GM19043 (cell line): ENCODE measurements at regions not wholly inside any gene's neighbourhood (a gene's known extent, or its start where the extent isn't known, plus 50 kb on each side); places are given as distances from the start of the nearest gene placed in this dataset.
"Not testable (repeated sequence)": the region's sequence is repeated elsewhere in the genome, so short reads cannot be mapped to it uniquely, and the experiment has no call there.

ENCODE experiments used
- ATAC-seq: cut with Tn5 transposase; IDR thresholded peaks from one replicate; pipeline ENCODE4 v1.9.1; 2021; ENCODE audit warnings: low read depth; ENCODE audit not compliant: unreplicated experiment

- ATAC-seq = no peak
Measured at GRCh38 chr1:187771396-187771795, 942.6 kb downstream of the PLA2G4A start.

- no peak for ATAC-seq
Measured at GRCh38 chr1:187773168-187773567, 944.4 kb downstream of the PLA2G4A start.

GRCh38 chr1:187787736-187788135 is 959.0 kb downstream of the PLA2G4A start:
- ATAC-seq = no peak

DNA sequence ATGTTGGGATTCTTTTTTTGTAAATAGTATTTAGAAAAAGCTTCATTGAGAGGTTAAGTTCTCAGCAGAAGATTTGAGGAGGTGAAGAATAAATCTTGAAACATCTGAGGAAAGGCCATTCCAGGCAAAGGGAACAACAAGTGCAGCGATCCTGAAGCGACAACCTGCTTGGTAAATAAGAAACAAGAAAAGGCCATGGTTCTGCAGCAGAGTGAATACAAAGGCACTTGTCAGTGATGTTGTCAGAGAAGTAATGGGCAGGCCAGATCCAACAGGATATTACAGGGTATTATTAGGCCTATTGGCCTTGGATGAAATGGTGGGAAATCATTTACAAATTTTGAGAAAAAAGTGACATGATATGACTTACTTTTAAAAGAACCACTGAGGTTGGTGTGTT is 960.0 kb downstream of the PLA2G4A start:
- no peak for ATAC-seq

GRCh38 chr1:187790724-187791123 is 962.0 kb downstream of the PLA2G4A start:
- no peak for ATAC-seq

GRCh38 chr1:187794561-187794960 is 965.8 kb downstream of the PLA2G4A start:
- no peak for ATAC-seq

DNA sequence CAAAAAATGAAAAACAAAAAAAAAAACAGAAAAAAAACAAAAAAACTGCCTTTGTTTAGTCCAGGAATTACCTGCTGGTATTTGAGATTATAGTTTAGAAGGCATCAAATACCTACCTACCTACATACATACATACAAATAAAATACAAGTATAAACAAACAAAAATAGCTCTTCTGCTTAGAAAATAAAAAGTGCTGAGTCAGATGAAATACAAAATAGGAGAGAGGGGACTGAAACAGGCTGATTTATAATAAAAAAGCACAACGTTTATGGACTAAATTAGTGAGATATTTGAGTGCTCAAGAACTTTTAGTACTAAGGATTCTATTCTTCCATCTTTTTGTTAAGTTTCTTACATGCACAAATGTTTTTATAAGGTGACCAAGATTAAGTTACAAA is 980.8 kb downstream of the PLA2G4A start:
- ATAC-seq = no peak

- ATAC-seq = no peak
Measured at GRCh38 chr1:187816646-187817045, 987.9 kb downstream of the PLA2G4A start.

GRCh38 chr1:187817782-187818181 is 989.0 kb downstream of the PLA2G4A start:
- no peak for ATAC-seq

GRCh38 chr1:187819086-187819485 is 990.3 kb downstream of the PLA2G4A start:
- no peak for ATAC-seq

DNA sequence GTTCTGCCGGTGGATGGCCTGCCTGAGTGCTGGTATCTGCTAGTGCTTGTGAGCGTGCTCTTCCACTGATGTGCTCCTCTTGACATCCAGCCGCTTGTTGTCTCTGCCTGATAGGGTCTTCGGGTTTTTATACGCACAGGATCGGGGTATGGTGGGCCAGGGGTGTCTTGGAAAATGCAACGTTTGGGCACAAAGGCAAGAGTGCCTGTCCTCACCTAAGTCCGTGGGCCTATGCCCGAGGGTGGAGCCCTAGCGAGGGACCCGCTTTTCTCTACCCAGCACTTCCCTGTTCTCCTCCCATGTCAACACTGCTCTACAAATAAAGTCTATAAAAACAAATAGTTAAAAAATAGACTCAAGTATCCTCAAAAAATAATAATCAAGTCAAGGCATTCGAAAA is 1007.8 kb downstream of the PLA2G4A start:
- ATAC-seq = no peak

GRCh38 chr1:187837787-187838186 is 1009.0 kb downstream of the PLA2G4A start:
- ATAC-seq = no peak

DNA sequence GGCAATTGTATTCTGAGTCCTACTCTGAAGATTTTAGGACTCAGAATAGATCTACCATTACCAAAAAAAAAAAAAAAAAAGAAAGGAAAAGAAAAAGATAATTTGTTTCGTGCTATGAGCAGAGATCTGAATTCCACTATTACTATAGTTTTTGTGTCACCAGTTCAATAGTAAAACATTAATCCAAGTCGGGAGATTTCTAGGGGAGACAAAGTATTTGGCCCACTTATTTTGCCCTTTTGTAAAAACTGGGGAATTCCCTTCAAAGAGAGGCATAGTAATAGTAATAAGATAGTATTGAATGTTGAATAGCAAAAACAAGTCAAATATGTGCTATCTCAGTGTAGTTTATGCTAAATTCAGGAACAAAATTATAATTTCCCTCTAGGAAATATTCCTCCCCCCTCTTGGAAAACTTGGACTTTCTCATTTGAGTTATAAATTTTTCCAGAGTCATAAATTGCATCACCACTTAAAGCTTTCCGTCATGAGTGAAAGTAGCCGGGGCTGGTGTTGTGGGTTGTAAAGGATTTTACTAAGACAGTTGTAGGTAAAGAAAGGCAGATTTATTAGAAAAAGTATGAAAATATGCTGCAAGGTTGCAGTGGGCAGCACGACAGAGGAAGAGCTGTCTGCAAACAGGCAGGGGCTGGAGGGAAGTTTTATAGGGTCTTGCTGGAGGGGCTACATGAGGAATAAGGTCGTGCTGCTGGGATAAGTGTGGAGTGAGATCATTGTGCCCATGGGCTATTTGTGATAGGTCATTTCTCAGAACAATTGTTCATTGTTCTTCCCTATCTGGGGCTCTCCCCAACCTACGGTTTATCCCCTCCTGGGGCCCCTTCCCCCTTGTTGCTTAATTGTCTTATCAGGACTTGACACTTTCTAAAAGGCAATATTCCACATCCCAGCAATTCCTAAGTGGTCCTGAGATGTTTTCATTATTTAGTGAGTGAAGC is 1009.9 kb downstream of the PLA2G4A start:
- ATAC-seq = no peak

DNA sequence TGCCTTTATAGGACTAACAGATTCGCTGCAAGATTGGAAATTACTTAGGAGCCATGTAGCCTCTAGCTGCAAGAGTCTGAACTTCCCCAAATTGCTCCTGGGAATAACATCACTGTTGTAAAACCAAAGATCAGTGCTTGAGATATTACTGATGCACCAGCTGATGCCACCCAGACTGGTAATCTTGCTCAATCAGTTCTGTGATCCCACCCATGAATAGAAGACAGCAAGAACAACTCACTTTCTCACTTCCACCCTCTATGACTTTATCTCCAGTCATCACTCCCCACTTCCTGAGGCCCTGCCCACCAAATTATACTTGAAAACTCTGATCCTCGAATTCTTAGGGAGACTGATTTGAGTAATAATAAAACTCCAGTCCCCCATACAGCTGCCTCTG is 1011.1 kb downstream of the PLA2G4A start:
- no peak for ATAC-seq

DNA sequence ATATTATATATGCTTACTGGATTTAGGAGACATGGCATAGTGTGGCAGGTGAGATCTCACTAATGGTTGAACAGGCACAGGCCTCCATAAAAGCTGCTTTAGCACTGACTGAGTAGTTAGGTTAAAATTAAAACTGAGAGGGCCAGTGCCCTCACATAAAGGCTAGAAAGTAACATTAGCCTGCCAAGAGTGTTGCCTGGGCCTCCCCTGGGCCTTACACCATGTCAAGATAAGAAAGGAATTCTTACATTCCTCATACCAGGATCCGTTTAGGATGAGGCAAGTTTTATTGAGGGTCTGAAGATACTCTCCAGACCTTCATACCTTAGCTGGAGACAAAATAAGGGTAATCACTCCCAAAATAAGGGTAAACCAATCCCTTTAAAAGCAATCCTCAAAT is 1011.8 kb downstream of the PLA2G4A start:
- ATAC-seq = no peak

- no peak for ATAC-seq
Measured at GRCh38 chr1:187842406-187843165, 1013.8 kb downstream of the PLA2G4A start.

GRCh38 chr1:187844313-187844712 is 1015.6 kb downstream of the PLA2G4A start:
- ATAC-seq = no peak

DNA sequence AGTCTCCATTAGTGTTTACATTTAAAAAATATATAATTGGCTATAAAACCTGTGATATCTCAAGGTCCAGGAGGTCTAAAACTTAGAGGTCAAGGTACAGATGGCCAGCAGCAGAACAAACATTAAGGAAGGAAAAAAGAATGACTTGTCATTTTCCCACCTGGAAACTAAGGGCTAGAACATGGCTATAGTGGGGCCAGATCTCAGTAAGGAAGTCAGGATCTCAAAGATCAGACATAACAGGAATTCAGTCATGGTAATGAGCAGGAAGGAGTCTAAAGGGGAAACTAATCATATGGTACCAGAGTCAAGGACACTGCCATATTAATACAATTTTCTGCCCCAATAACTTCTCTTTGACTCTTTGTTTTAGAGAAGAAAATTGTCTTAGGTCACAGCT is 1018.8 kb downstream of the PLA2G4A start:
- no peak for ATAC-seq

DNA sequence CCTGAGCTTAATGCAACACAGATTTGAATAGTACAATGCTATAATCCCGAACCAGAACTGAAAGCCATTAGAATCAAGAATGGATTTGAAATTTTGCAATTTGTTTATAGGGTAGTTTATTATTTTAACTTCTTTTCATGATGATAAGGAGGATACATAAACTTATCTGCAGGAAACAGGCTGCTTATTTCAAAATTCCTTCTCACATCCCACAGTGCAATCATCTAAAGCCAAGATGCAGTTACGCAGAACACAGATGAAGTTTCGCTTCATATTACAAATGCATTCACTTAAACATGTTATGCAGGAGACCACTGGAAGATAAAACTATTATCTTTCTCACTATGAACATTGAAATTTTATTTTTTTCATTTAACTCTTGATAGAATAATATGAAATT is 1019.6 kb downstream of the PLA2G4A start:
- no peak for ATAC-seq

DNA sequence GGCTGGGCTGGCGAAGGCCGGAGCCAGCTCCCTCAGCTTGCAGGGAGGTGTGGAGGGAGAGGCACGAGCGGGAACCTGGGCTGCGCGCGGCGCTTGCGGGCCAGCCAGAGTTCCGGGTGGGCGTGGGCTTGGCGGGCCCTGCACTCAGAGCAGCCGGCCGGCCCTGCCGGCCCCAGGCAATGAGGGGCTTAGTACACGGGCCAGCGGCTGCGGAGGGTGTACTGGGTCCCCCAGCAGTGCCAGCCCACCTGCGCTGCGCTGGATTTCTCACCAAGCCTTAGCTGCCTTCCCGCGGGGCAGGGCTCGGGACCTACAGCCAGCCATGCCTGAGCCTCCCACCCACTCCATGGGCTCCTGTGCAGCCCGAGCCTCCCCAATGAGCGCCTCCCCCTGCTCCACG is 1021.4 kb downstream of the PLA2G4A start:
- ATAC-seq = not testable (repeated sequence)

GRCh38 chr1:187853505-187853904 is 1024.8 kb downstream of the PLA2G4A start:
- no peak for ATAC-seq

GRCh38 chr1:187854457-187854856 is 1025.7 kb downstream of the PLA2G4A start:
- ATAC-seq = no peak
